ENCODE measurements at regions not wholly inside any gene's neighbourhood (a gene's known extent, or its start where the extent isn't known, plus 50 kb on each side); places are given as distances from the start of the nearest gene placed in this dataset.

GRCh38 chr13:24071423-24072075, 89.0 kb upstream of the SPATA13 start:
- no peak for TF ChIP-seq CTCF (IDR thresholded peaks at IDR 0.05)
- no peak for TF ChIP-seq POLR2A (IDR thresholded peaks at IDR 0.05)
- no peak overlapping the region for H3K4me3 ChIP-seq (ENCODE audit: low read depth, poor library complexity, severe bottlenecking)
- WGBS, 2 donors, result 42 to 48% methylated on average over 6 of the region's 6 CpGs
- no peak for DNase-seq (ENCODE audit: low spot score in 2 of 2)
- intact Hi-C loops (cut with DNase I; ENCODE audit: low total_unique reads), result no loop called here

- DNase-seq (ENCODE audit: low spot score in 2 of 2), result no peak
- intact Hi-C loops (cut with DNase I; ENCODE audit: low total_unique reads), result no loop called here
- no peak overlapping the region for H3K4me3 ChIP-seq (ENCODE audit: low read depth, poor library complexity, severe bottlenecking)
- WGBS, 2 donors, result 94 to 98% methylated on average over 2 of the region's 2 CpGs
- TF ChIP-seq CTCF (IDR thresholded peaks at IDR 0.05) (no peak), POLR2A (IDR thresholded peaks at IDR 0.05) (no peak)
Measured at GRCh38 chr13:24073657-24074056, 86.9 kb upstream of the SPATA13 start.

- H3K4me3 ChIP-seq (ENCODE audit: low read depth, poor library complexity, severe bottlenecking), result no peak overlapping the region
- no peak for DNase-seq (ENCODE audit: low spot score in 2 of 2)
- TF ChIP-seq POLR2A (IDR thresholded peaks at IDR 0.05) (no peak), CTCF (IDR thresholded peaks at IDR 0.05) (no peak)
- 49 to 54% methylated on average over 2 of the region's 2 CpGs for WGBS, 2 donors
- intact Hi-C loops (cut with DNase I; ENCODE audit: low total_unique reads), result no loop called here
Measured at GRCh38 chr13:24074678-24075077, 85.8 kb upstream of the SPATA13 start.

- TF ChIP-seq CTCF (IDR thresholded peaks at IDR 0.05) (no peak), POLR2A (IDR thresholded peaks at IDR 0.05) (no peak)
- intact Hi-C loops (cut with DNase I; ENCODE audit: low total_unique reads), result no loop called here
- WGBS, 2 donors, result 45 to 64% methylated on average over 7 of the region's 7 CpGs
- DNase-seq (ENCODE audit: low spot score in 2 of 2), result no peak
- H3K4me3 ChIP-seq (ENCODE audit: low read depth, poor library complexity, severe bottlenecking), result no peak overlapping the region
Measured at GRCh38 chr13:24075137-24075975, 85.2 kb upstream of the SPATA13 start.

- intact Hi-C loops (cut with DNase I; ENCODE audit: low total_unique reads), result no loop called here
- no peak for DNase-seq (ENCODE audit: low spot score in 2 of 2)
Measured at GRCh38 chr13:24076109-24076508, 84.4 kb upstream of the SPATA13 start.

More at GRCh38 chr13:24076109-24076508, 84.4 kb upstream of the SPATA13 start:
- 40 to 54% methylated on average over 3 of the region's 3 CpGs for WGBS, 2 donors
- H3K4me3 ChIP-seq (ENCODE audit: low read depth, poor library complexity, severe bottlenecking), result no peak overlapping the region
- TF ChIP-seq CTCF (IDR thresholded peaks at IDR 0.05) (no peak), POLR2A (IDR thresholded peaks at IDR 0.05) (no peak)
